HepG2 (cell line): ENCODE measurements at regions not wholly inside any gene's neighbourhood (a gene's known extent, or its start where the extent isn't known, plus 50 kb on each side); places are given as distances from the start of the nearest gene placed in this dataset.

ENCODE experiments used
- ATAC-seq: fragments of 200-7000 bp; cut with Tn5 transposase; 3 replicates; pipeline ENCODE4 v1.9.1; 2020; ENCODE audit warnings: mild to moderate bottlenecking, moderate library complexity
- BruUV-seq: library from RNA; stranded (reverse); fragments of 400-500 nt; replicated peaks from 2 replicates; lab custom pipeline; 2021; lab: Mats Ljungman, UMichigan
- CTCF ChIA-PET: fragments of 300-600 bp; formaldehyde crosslinking; extraction: SDS; loops from one replicate; lab custom pipeline; 2021; ENCODE audit warnings: low total read pairs, inconsistent platforms, low intra/inter-chr PET ratio; lab: Yijun Ruan, JAX
- POLR2A ChIA-PET: fragments of 350-600 bp; sonication (Branson Sonifier 250); formaldehyde crosslinking; loops from one replicate; lab custom pipeline; 2020; ENCODE audit warnings: antibody characterized with exemption, inconsistent platforms; lab: Yijun Ruan, JAX
- DNase-seq: peaks from one replicate; pipeline ENCODE4 v3.0.0-alpha.2; 2015; ENCODE audit warnings: low spot score
- FAIRE-seq: peaks from 3 replicates; lab custom pipeline; 2011; peaks lifted over from hg19 to GRCh38; lab: Jason Lieb, UNC
- H2AFZ ChIP-seq: one replicate; pipeline ENCODE4 v1.6.1; 2011; ENCODE audit warnings: low read length, inconsistent platforms
- H3K27ac ChIP-seq: fragments of 300-600 bp; 3 replicates; pipeline ENCODE4 v1.8.0; 2011; ENCODE audit warnings: mixed run types, mild to moderate bottlenecking, mixed read lengths, low read length, inconsistent platforms; ENCODE audit not compliant: insufficient read depth; ENCODE audit errors: extremely low read length
- H3K27me3 ChIP-seq, 2 experiments: fragments of 200-600 bp in 1 of 2; 2 replicates in 1 of 2; 3 replicates in 1 of 2; pipeline versions ENCODE4 v1.6.0 to v1.8.0; 2011; ENCODE audit warnings: low read length in 2 of 2, mild to moderate bottlenecking in 2 of 2, moderate library complexity in 2 of 2, inconsistent platforms in 1 of 2; ENCODE audit not compliant: insufficient read depth in 2 of 2, control insufficient read depth in 1 of 2
- H3K36me3 ChIP-seq, 2 experiments: fragments of 200-600 bp in 1 of 2; replicated peaks in 1 of 2; 2 replicates in 1 of 2; 3 replicates in 1 of 2; pipeline versions ENCODE4 v1.5.1 to v1.8.0; 2011; ENCODE audit warnings: low read length in 2 of 2, inconsistent platforms in 1 of 2; ENCODE audit not compliant: insufficient read depth in 2 of 2, control insufficient read depth in 1 of 2
- H3K4me1 ChIP-seq: 2 replicates; pipeline ENCODE4 v1.5.1; 2012; ENCODE audit warnings: low read length, inconsistent platforms; ENCODE audit not compliant: insufficient read depth
- H3K4me2 ChIP-seq: 2 replicates; pipeline ENCODE4 v1.6.0; 2011; ENCODE audit warnings: low read depth, low read length, inconsistent platforms
- H3K4me3 ChIP-seq, 3 experiments: fragments of 200-600 bp in 1 of 3; sonication (generic), shearing (Covaris generic) in 1 of 3; replicated peaks in 1 of 3; 2 replicates each; pipeline ENCODE4 v1.5.1; 2011 to 2016; ENCODE audit warnings: low read length in 3 of 3, inconsistent platforms in 2 of 3, low read depth in 2 of 3, mild to moderate bottlenecking in 2 of 3, control low read depth in 1 of 3, mixed read lengths in 1 of 3; ENCODE audit not compliant: insufficient read depth in 1 of 3
- H3K79me2 ChIP-seq: one replicate; pipeline ENCODE4 v1.6.1; 2011; ENCODE audit warnings: low read length, inconsistent platforms; ENCODE audit not compliant: insufficient read depth
- H3K9ac ChIP-seq: 2 replicates; pipeline ENCODE4 v1.6.0; 2011; ENCODE audit warnings: mild to moderate bottlenecking, low read depth, low read length, inconsistent platforms; ENCODE audit not compliant: insufficient read depth
- H3K9me3 ChIP-seq: 2 replicates; pipeline ENCODE4 v1.5.1; 2012; ENCODE audit warnings: mild to moderate bottlenecking, low read length
- H4K20me1 ChIP-seq: 2 replicates; pipeline ENCODE4 v1.6.0; 2011; ENCODE audit warnings: inconsistent platforms, mild to moderate bottlenecking, low read length, moderate library complexity; ENCODE audit not compliant: insufficient read depth
- DMTF1 ChIP-seq: sonication (generic); formaldehyde crosslinking; IDR thresholded peaks from 2 replicates; pipeline ENCODE4 v1.4.0; 2020; ENCODE audit warnings: mild to moderate bottlenecking, missing genetic modification reagents
- GTF2F1 ChIP-seq: fragments of 150-350 bp; IDR thresholded peaks from 2 replicates; pipeline ENCODE4 v1.6.1; 2014; ENCODE audit warnings: low read length
- HDAC1 ChIP-seq: sonication (generic); formaldehyde crosslinking; IDR thresholded peaks from 2 replicates; pipeline ENCODE4 v1.5.1; 2020; ENCODE audit warnings: mild to moderate bottlenecking, missing genetic modification reagents
- HINFP ChIP-seq: sonication (generic); formaldehyde crosslinking; IDR thresholded peaks from 2 replicates; pipeline ENCODE4 v1.4.0; 2020; ENCODE audit warnings: low read depth, mild to moderate bottlenecking, missing genetic modification reagents
- MED1 ChIP-seq: sonication (generic); formaldehyde crosslinking; IDR thresholded peaks from 2 replicates; pipeline ENCODE4 v1.4.0; 2020; ENCODE audit warnings: missing genetic modification reagents
- SMAD9 ChIP-seq: sonication (generic); formaldehyde crosslinking; IDR thresholded peaks from 2 replicates; pipeline ENCODE4 v1.5.1; 2020; ENCODE audit warnings: mild to moderate bottlenecking, missing genetic modification reagents
- U2AF2 ChIP-seq: fragments of 200-400 bp; formaldehyde crosslinking; IDR thresholded peaks from 2 replicates; pipeline ENCODE4 v1.6.1; 2017; ENCODE audit warnings: low read depth, mild to moderate bottlenecking, low read length
- ZBTB14 ChIP-seq: sonication (generic); formaldehyde crosslinking; IDR thresholded peaks from 2 replicates; pipeline ENCODE4 v1.4.0; 2020; ENCODE audit warnings: missing genetic modification reagents
- ZMYM2 ChIP-seq: sonication (generic); formaldehyde crosslinking; IDR thresholded peaks from 2 replicates; pipeline ENCODE4 v1.8.0; 2022; ENCODE audit warnings: mild to moderate bottlenecking, missing genetic modification reagents
- ZNF713 ChIP-seq: sonication (generic); formaldehyde crosslinking; IDR thresholded peaks from 2 replicates; pipeline ENCODE4 v1.4.0; 2020; ENCODE audit warnings: mild to moderate bottlenecking, missing genetic modification reagents
- WGBS: methylation state at CpG from one replicate; pipeline ENCODE4 v1.1.6; 2017; ENCODE audit warnings: low lambda C conversion rate; 5-methylcytosine and 5-hydroxymethylcytosine counted together
- in situ Hi-C: cut with HindIII; loops from 2 replicates; pipeline ENCODE4 v1.10.0; 2017; ENCODE audit warnings: low pct_unique_long_range_greater_than_20kb; ENCODE audit not compliant: extremely low pct_ligation_motif_present
- intact Hi-C: fragments of 100-400 bp; cut with micrococcal nuclease; formaldehyde crosslinking; loops from one replicate; pipeline ENCODE4 v1.10.0; 2022; ENCODE audit not compliant: unreplicated experiment

GRCh38 chr1:72930528-72930927 is 648.2 kb upstream of the NEGR1 start:
- Histone ChIP-seq H3K4me1 (no peaks in the 10 kb centered on the region), H3K4me3 (no peak overlapping the region), H3K4me2 (no peak overlapping the region), H3K9me3 (peaks cover 56% of the 10 kb centered on the region), H3K27me3 (no peaks in the 10 kb centered on the region), H2AFZ (no peak overlapping the region), H4K20me1 (no peaks in the 10 kb centered on the region), H3K36me3 (no peaks in the 10 kb centered on the region), H3K27ac (no peak overlapping the region), H3K9ac (no peak overlapping the region), H3K79me2 (no peaks in the 10 kb centered on the region)
- no peak for TF ChIP-seq MED1 (CRISPR knock-in tag)
- TF ChIP-seq ZMYM2 (CRISPR knock-in tag): no peak
- TF ChIP-seq SMAD9 (CRISPR knock-in tag): no peak
- no peak for TF ChIP-seq ZBTB14 (CRISPR knock-in tag)
- no peak for TF ChIP-seq DMTF1 (CRISPR knock-in tag)
- no peak for TF ChIP-seq ZNF713 (CRISPR knock-in tag)
- TF ChIP-seq GTF2F1: no peak
- TF ChIP-seq HINFP: no peak
- TF ChIP-seq HDAC1 (CRISPR knock-in tag): no peak
- TF ChIP-seq U2AF2: no peak
- ATAC-seq: no peak
- ChIA-PET CTCF (no interaction called here), POLR2A (no interaction called here)
- FAIRE-seq: no peak
- in situ Hi-C loops: no loop called here
- intact Hi-C loops: no loop called here
- DNase-seq: no peak
- BruUV-seq: no TSS peak
- WGBS: 3% methylated on average over 3 of the region's 3 CpGs
